HG03095 (cell line): ENCODE measurements at regions not wholly inside any gene's neighbourhood (a gene's known extent, or its start where the extent isn't known, plus 50 kb on each side); places are given as distances from the start of the nearest gene placed in this dataset.
A peak's percentile ranks its signal among the peaks of the same experiment; 100 is the strongest.
"Not testable (repeated sequence)": the region's sequence is repeated elsewhere in the genome, so short reads cannot be mapped to it uniquely, and the experiment has no call there.

ENCODE experiments used
- ATAC-seq: cut with Tn5 transposase; IDR thresholded peaks from one replicate; pipeline ENCODE4 v1.9.1; 2021; ENCODE audit warnings: moderate library complexity; ENCODE audit not compliant: unreplicated experiment

DNA sequence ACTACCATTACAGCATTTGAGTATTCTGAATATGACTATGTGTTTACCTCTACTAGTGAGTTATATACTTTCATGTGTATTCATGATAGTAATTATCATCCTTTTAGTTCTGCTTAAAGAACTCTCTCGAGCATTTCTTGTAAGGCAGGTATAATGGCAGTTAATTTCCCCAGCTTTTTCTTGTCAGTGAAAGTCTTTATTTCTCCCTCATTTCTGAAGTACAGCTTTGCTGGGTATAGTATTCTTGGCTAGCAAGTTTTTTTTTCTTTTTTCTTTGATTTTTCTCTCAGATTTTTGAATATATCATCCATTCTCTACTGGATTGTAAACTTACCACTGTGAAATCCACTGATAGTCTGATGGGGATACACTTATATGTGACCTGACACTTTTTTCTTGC, 165.9 kb upstream of the ARHGAP5 start:
- ATAC-seq, result no peak

DNA sequence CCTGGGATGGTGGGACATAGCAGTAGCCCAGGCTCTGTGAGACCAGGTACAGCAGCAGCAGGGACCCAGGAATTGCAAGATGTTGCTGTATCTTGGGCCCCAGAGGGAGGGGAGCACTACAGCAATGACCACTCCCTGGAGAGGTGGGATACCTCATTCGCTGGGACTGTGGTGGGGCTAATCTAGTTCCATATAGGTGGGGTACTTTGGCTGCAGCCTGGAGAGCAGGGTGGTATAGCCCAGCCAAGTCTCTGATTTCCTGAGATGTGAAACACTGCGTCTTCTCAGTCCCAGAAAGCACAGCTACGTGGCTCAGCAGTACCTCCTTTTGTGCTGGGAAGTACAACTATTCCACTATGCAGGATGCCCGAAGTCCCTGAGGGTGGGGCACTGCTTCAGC, 163.7 kb upstream of the ARHGAP5 start:
- ATAC-seq, result no peak

DNA sequence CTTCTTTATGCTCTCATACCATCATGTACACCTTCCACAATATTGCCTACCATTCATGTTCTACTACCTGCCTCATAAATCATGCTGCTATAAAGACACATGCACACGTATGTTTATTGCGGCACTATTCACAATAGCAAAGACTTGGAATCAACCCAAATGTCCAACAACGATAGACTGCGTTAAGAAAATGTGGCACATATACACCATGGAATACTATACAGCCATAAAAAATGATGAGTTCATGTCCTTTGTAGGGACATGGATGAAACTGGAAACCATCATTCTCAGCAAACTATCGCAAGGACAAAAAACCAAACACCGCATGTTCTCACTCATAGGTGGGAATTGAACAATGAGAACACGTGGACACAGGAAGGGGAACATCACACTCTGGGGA, 158.8 kb upstream of the ARHGAP5 start:
- ATAC-seq, result not testable (repeated sequence)

DNA sequence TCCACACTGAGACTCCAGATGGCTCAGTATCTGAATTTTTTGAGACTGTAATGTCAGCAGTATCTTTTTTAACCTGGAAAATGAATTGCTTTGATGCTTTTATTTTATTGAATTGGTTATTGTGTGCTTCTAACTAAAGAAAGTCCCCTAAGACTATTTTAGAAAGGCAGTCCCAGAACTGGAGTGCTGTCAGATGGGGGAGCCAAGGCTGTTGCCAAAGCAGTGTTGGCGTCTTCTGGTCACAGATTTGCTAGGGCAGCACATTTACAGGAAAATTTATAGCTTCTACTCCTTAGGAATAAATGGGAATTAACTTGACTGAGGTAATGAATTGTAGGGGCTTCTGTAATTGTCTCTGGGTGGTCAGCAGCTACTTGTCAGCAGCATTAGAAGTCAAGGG, 157.1 kb upstream of the ARHGAP5 start:
- no peak for ATAC-seq

DNA sequence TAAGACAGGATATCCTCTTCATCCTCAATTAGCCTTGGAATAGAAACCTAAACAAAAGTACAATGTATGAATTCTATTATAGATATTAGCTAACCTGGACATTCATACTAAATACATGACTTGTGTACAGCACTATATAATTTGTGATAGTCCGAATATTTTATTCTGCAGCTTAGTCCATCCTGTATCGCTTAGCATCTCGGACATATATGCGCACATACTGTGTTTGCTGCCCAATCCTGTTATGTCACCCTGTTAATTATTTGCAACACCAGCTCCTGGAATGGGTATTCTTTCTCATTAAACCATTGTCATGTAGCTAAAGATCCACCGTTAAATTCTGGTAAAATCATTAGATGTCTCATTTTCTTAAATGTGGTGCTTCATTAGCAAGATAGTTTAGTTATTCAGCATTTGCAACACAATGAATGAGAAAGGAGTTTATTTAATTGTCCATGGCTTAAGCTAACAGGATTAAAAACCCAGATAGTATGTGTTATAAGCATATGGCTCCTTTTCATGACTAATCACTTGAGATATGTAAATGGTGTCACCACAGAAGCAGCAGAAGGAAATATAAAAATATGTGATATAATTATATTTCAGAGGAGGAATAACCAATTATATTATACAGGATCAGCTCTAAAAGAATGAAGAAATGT, 156.0 kb upstream of the ARHGAP5 start:
- ATAC-seq, result no peak

DNA sequence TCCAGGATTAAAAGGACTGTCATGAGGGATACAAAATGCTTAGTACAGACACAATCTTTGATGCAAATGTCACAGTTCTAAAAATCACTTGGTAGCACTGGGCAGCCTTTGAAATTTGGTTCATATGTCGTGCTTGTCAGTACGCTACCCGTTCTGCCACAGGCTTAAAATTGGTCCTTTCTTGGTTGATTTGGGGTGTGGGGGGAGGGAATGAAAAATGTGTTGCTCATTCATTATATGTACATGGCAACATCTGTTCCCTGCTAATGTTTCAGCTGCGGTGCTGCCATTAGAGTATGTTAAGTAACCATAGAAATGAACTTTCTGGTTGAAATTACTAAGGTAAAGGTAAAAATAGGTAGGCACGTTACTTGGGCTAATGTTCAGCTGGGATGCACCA, 155.4 kb upstream of the ARHGAP5 start:
- ATAC-seq, result no peak

DNA sequence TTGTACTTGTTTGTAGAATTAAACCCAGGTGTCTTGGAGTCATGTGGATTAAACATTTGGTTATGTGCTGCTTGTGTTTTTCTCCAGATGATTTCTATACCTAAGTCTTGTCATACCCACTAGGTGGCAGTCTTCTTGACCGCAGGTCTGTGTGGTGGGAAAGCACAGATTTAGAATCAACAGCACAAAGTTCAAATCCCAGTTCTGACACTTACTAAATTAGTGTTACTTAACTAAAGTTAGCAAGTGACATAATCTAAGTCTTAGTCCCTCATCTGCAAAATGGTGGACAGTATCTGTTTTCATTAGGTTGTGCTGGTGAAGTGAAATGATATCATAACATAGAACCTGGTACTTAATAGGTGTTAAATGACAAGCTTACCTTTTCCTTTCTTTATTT, 151.0 kb upstream of the ARHGAP5 start:
- no peak for ATAC-seq

DNA sequence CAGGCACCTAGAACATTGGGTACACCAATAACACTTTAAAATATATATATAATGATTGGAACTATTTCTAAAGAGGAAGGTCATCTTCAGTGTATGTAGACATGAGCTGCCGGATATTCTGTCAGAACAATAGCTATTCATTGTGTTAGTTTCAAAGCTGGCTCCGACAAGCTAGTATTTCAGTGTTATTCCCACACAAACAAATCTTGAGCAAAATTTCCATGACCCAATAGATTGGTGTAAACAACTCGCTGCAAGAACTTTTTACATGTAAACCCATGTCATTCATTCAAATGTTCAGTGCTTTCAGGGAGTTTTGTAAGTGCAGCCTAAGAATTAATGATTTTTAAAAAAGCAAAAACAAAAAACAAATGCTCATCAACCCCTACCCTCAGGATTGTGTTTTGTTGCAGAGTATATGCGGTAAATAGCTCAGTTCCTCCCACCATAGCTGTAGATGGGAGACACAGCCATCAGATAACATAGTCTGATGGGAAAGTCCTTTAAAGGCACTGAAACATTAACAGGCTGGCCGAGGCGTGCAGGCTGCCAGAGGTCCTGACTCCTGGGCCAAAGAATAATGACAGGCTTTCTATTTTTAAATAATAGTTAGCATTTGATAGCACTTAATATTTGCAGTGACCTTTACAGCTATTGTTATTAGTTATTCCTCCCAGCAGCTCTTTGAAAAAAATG, 150.3 kb upstream of the ARHGAP5 start:
- no peak for ATAC-seq

DNA sequence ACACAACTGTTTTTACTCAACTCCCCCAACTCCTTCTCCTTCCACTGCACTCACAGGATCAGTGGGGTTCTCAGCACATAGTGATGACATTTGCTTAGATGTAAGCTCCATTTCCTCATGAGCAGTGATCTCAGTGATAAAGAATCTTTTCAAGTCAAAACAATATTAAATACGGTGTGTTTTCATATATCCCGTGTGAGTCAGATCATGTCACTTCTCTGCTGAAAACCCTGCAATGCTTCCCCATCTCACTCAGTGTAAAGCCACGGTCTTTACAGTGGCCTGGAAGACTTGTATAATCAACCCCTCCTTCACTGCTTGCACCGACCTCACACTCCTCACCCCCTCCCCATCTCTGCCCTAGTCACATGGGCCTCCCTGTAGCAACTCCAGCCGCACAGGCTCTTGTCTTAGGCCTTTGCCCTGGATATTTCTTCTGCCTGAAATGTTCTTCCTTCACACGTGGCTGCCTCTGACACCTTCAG, 149.7 kb upstream of the ARHGAP5 start:
- ATAC-seq, result no peak

DNA sequence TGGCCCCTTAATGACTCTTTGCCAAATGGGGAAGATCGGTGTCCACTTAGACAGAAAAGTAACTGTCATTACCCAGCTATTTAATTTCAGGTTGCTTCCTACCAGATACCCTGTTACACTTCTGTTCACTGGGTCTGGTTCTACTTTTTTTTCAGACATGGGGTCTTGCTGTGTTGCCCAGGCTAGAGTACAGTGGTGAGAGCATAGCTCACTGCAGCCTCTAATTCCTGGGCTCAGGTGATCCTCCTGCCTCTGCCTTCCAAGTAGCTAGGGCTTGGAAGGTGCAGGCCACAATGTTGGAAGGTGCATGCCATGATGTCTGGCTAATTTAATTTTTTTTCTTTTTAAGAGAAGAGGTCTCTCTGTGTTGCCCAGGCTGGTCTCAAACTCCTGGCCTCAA, 147.0 kb upstream of the ARHGAP5 start:
- ATAC-seq, result no peak

DNA sequence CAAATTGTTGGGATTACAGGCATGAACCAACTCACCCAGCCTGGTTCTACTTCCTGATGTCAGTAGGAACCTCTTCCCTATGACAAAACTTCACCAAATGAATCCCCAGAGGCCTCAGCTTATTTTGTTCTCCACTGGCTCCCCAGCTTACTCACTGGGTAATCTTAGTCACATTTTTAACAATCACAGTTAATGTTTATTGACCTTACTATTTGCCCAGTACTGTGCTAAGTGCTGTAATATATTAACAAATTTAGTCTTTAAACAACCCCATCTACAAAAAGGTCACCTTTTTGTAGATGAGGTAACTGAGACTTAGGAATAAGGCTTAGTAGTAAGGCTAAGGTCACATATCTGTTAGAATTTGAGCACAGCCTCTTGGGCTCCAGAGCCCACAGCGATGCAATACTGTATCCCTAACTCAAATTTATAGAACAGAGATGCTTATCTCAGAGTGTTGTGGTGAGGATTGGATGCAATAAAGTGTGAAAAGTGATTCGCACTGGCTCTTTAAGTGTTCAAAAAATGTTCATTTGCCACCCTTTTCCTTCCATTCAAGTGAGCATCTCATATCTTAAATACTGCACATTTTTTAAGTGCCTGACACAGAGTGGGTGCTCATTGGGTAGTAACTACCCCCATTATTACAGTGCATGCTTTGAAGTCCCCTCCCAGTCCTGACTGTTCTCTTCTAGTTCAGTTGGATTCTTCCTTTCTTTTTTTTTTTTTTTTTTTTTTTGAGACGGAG, 146.4 kb upstream of the ARHGAP5 start:
- ATAC-seq, result no peak

DNA sequence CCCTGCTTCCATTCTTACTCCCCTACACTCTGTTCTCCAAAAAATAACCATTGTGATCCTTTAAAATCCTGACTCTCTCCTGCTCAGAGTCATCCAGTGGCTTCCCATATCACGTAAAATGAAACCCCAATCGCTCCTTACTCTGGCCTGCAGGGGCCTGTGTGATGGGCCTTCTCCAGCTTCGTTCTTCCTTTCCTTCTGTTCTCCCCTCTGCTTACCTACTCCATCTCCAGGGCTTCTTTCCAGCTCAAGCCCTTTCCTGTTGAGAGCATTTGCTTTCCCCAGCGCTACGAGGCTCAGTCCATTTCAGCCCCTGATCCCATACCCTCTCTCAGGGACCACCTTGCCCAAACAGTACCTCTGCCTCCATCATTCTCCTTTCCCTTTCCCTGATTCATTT, 144.4 kb upstream of the ARHGAP5 start:
- ATAC-seq, result no peak

DNA sequence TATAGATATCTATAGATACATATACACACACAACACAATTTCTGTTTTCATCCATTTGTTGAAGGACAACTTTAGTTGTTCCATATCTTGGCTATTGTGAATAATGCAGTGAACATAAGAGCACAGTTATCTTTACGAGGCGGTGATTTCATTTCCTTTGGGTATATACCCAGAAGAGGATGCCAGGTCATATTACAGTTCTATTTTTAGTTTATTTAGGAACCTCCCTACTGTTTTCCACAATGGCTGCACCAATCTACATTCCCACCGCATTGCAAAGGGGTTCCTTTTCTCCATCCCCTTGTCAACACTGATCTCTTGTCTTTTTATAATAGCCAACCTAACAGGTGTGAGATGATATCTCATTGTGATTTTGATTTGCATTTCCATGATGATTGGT, 143.4 kb upstream of the ARHGAP5 start:
- ATAC-seq, result no peak

DNA sequence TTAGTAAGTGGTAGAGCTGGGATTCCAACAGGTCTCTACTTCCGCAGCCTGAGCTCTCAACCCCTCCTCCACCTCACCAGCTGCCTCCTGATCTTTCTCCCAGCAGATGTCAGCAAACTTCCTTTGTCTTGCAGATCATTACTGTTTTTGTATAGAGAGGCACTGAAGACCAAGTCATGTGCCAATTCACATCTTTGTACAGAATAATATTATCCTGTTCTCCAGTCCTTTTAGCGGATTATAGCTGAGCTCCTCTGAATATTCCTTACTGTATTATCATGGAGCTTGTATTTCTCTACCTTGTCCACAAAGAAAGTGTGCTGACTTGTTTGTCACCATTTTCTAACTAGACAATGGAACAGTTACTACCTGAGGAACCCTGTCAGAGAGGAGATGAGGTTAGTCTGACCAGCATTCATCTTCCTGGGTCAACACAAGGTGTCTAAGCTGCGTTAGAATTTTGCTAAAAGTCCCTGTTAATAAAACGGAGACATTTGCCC, 142.3 kb upstream of the ARHGAP5 start:
- ATAC-seq, result no peak

DNA sequence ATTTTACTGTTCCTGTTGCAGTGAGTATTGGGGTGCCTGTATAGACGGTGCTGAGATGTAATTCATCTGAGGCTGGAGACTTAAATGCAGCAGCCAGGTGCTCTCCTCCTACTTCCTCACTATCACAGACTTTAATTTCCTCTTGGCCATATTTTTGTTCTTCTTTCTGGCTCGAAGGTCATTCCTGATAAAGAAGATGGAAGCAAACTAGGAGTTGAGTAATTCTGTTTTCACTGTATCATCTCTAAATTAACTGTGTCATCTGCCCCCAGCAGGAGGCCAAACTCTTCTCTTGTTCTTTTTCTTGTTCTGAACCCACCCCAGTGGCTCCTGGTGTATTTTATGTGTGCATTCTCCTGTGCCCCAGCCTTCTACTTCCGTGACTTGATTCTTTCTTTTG, 141.7 kb upstream of the ARHGAP5 start:
- ATAC-seq, result no peak

DNA sequence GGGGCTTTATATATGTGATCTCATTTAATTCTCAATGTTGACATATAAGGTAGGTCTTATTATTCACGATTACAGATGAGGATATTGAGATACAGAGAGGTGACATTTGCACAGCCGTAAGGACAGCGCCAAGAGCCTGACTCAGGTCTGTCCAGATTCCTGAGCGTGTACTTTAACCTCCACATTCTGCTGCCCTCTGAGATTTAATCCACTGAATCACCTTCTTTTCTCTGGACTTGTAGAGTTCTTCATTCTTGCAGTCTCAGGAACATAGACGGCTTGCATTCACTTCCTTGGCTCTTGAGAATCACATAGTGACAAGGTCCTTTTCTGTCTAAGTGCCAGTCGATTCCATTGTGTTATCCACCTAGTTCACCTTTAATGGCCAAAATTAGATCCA, 141.0 kb upstream of the ARHGAP5 start:
- no peak for ATAC-seq

DNA sequence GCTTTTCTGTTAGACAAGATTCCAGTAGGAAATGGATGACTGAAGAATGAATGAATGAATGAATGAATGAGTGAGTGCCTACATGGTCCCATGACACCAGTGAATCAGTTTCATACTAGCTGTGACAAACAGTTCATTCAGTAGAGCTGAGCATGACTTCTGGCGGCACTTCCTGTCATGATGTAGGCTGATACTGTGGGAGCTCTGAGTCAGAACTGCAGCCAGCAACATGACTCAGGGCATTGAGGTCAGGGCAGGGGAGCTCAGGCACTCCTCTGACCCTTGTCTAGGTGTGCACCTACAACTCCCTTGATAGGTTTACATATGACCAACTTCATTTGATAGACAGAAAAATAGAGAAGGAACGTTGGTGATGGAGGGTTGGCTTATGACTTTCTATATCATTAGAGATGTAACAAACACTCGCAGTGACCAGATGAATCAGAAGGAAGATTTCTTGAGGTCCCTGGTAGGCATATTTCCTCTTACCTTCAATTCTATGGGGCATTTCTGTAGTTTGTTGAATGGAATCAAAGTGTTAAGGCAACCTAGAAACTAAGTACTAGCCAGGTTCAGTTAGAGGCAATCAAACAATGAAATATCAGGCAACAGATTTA, 139.3 kb upstream of the ARHGAP5 start:
- ATAC-seq, result peak; percentile 100

DNA sequence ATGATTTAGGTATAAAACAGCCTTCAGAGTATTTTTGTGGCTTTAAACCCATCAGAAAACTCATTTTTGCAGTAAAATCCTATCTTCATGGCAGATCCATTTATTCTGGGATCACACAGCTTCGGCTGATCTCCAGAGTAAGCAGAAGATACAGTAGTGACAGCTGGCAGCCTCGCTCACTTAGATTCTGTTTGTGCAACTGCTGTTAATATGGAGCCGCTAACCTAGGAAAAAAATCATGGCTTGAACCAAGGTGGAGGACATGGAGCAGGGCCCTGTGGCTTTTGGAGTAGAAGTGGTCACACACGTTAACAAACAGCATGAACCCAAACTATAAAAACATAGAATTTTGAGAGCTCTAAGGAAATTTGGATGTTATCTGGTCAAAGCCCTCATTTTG, 137.2 kb upstream of the ARHGAP5 start:
- no peak for ATAC-seq

DNA sequence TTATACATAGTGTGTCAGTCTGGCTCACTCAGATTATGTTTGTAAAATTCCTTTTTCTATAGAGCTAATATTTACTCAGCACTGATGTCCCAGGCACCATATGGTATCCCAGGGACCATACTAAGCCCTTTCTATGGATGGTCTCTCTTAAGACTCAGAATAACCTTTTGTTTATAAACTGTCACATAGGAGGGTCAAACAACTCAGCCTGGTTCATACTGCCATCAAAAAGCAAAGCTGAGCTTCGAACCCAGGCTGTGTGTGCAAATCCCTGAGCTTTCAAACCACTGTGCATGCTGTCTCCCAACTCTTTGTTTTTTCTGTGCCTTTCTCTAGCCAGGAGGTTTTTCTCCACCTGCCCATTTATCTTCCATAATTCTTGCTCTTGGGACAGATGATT, 135.6 kb upstream of the ARHGAP5 start:
- ATAC-seq, result no peak

DNA sequence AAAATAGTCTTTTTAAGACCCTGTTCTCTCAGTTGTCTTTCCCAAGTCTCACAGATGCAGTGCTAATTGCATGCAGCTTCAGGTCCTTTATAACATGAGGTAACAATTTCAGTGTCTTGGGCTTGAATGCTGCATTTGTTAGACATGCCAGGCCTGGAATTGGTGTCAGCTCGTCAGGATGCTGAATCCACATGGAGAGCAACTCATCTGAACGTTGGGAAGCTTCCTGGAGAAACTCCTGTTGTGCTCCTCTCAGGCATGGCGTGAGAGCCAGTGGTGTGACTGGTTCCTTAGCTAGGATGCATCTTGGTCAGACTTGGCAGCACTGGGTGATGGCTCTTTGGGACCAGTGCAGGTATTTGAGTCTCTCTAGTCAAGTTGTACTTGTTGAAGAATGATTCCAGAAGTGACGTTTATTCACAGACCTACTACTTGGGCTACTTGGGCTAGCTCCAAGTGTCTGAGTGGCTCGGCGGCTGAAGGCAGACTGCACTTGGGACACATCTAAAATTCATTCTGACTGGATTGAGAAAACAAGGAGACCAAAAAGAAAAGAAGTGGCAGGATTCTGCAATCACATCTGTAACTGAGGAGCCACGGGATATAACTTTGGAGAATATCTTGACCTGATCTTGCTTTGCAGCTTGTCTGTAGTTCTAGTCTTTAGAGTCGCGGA, 134.8 kb upstream of the ARHGAP5 start:
- no peak for ATAC-seq

DNA sequence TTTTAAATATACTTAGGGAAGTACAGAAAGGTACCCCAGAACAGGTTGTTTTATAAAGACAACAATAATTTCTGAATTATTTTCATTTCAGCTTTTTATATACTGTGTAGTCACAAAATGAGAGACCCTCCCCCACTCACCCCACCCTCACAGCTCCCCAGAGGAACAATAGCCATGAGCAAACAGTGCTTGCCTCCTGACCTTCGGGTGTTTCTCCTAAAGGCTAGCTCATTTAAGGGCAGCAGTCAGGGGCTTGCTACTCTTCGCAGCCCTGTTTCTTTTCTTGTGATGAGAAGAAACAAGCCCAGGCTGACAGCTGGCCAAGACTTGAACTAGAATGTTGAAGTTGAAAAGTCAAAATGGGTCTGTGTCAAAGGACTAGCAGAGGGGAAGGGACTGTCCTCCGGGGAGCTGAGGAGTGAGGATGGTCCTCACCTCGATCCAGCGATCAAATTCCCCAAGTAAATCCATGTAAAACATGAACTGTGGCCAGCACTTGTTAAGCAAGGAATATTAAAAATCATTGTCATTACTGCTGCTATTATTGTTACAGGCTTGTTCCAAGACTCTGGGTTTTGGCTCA, 133.8 kb upstream of the ARHGAP5 start:
- ATAC-seq, result no peak
